T-cell (primary cell): ENCODE measurements at regions not wholly inside any gene's neighbourhood (a gene's known extent, or its start where the extent isn't known, plus 50 kb on each side); places are given as distances from the start of the nearest gene placed in this dataset.
"Not testable (repeated sequence)": the region's sequence is repeated elsewhere in the genome, so short reads cannot be mapped to it uniquely, and the experiment has no call there.

ENCODE experiments used
- ATAC-seq, 4 experiments: fragments of 200-7000 bp in 3 of 4; fragments of 150-1000 bp in 1 of 4; cut with Tn5 transposase; replicated peaks in 1 of 4; 1 replicate in 3 of 4; 2 replicates in 1 of 4; pipeline ENCODE4 v1.10.0; 2021; ENCODE audit warnings: moderate library complexity in 3 of 4, mild to moderate bottlenecking in 2 of 4, moderate number of reproducible peaks in 1 of 4
- CTCF ChIA-PET, 2 donors: fragments of 300-600 bp; sonication (Branson Sonifier 250); formaldehyde crosslinking; loops; one replicate each; lab custom pipeline; 2022; ENCODE audit warnings: antibody characterized with exemption in 2 of 2; lab: Charles Lee
- POLR2A ChIA-PET, 2 donors: fragments of 300-600 bp; sonication (Branson Sonifier 250); formaldehyde crosslinking; loops; one replicate each; lab custom pipeline; 2022; ENCODE audit warnings: antibody characterized with exemption in 2 of 2; lab: Charles Lee
- DNase-seq, 35 experiments: peaks; one replicate each; pipeline versions ENCODE4 v3.0.0 to v3.0.0-alpha.2; 2013 to 2023
- H3K27ac ChIP-seq: one replicate; pipeline ENCODE4 v1.5.1; 2013; ENCODE audit warnings: low read length
- H3K27me3 ChIP-seq, 2 experiments: replicated peaks in 1 of 2; 1 replicate in 1 of 2; 2 replicates in 1 of 2; pipeline versions ENCODE4 v1.6.1 to v1.7.0; 2013; ENCODE audit warnings: low read length in 1 of 2, mixed read lengths in 1 of 2; ENCODE audit not compliant: control insufficient read depth in 2 of 2, insufficient read depth in 2 of 2; ENCODE audit errors: extremely low read depth in 1 of 2
- H3K36me3 ChIP-seq, 2 donors: 1 replicate in 1 of 2; 2 replicates in 1 of 2; pipeline versions ENCODE4 v1.6.1 to v1.7.0; 2013; ENCODE audit warnings: low read length in 1 of 2; ENCODE audit not compliant: control insufficient read depth in 2 of 2, insufficient read depth in 1 of 2; ENCODE audit errors: extremely low read depth in 1 of 2
- H3K4me1 ChIP-seq, 2 experiments: 1 replicate in 1 of 2; 2 replicates in 1 of 2; pipeline versions ENCODE4 v1.6.1 to v1.7.0; 2013; ENCODE audit warnings: low read length in 2 of 2, mixed read lengths in 1 of 2; ENCODE audit not compliant: insufficient read depth in 2 of 2, control insufficient read depth in 1 of 2; ENCODE audit errors: extremely low read depth in 1 of 2
- H3K4me3 ChIP-seq, 2 donors: 1 replicate in 1 of 2; 2 replicates in 1 of 2; pipeline versions ENCODE4 v1.5.1 to v1.7.0; 2013; ENCODE audit warnings: mild to moderate bottlenecking in 2 of 2, low read length in 1 of 2, moderate library complexity in 1 of 2; ENCODE audit not compliant: control insufficient read depth in 1 of 2; ENCODE audit errors: extremely low read depth in 1 of 2
- H3K9me3 ChIP-seq: 2 replicates; pipeline ENCODE4 v1.7.0; 2013
- H3K27ac Mint-ChIP-seq, 2 donors: one replicate each; pipeline ENCODE4 v1.8.0; 2020 to 2021; ENCODE audit warnings: mild to moderate bottlenecking in 2 of 2, mixed read lengths in 2 of 2
- H3K27me3 Mint-ChIP-seq, 2 donors: one replicate each; pipeline ENCODE4 v1.8.0; 2021 to 2022; ENCODE audit warnings: mixed read lengths in 2 of 2
- H3K36me3 Mint-ChIP-seq: one replicate; pipeline ENCODE4 v1.8.0; 2021; ENCODE audit warnings: mixed read lengths
- H3K4me1 Mint-ChIP-seq, 3 donors: one replicate each; pipeline ENCODE4 v1.8.0; 2020 to 2022; ENCODE audit warnings: mixed read lengths in 3 of 3, mild to moderate bottlenecking in 1 of 3
- H3K4me3 Mint-ChIP-seq, 3 donors: one replicate each; pipeline ENCODE4 v1.8.0; 2020 to 2022; ENCODE audit warnings: mild to moderate bottlenecking in 3 of 3, mixed read lengths in 3 of 3, moderate library complexity in 3 of 3
- H3K9me3 Mint-ChIP-seq, 3 donors: one replicate each; pipeline ENCODE4 v1.8.0; 2020 to 2022; ENCODE audit warnings: mixed read lengths in 3 of 3
- WGBS: methylation state at CpG from one replicate; pipeline ENCODE4 v1.1.5; 2013; ENCODE audit warnings: missing lambda C conversion rate; ENCODE audit not compliant: insufficient coverage; 5-methylcytosine and 5-hydroxymethylcytosine counted together

- POLR2A ChIA-PET = no interaction called here
- no peak overlapping the region for H3K4me3 ChIP-seq
- no peaks in the 10 kb centered on the region for H3K4me1 Mint-ChIP-seq
- H3K4me3 Mint-ChIP-seq = no peak overlapping the region
- H3K27me3 Mint-ChIP-seq = peaks cover 0 to 1% of the 10 kb centered on the region in 2 donors
- H3K9me3 ChIP-seq = no peaks in the 10 kb centered on the region
- no peaks in the 10 kb centered on the region for H3K36me3 ChIP-seq
- 73% methylated on average over 3 of the region's 4 CpGs for WGBS
- DNase-seq (no peak), ATAC-seq (no peak)
- H3K27ac ChIP-seq = no peak overlapping the region
- H3K27me3 ChIP-seq = no peaks in the 10 kb centered on the region
- H3K27ac Mint-ChIP-seq = no peak overlapping the region
- CTCF ChIA-PET = no interaction called here
- no peaks in the 10 kb centered on the region for H3K36me3 Mint-ChIP-seq
- no peaks in the 10 kb centered on the region for H3K4me1 ChIP-seq
- H3K9me3 Mint-ChIP-seq = no peaks in the 10 kb centered on the region
These were observed 141.8 kb upstream of the TENT5A start for GRCh38 chr6:81894306-81894705.

GRCh38 chr6:81892891-81893290 is 140.4 kb upstream of the TENT5A start:
- H3K4me1 ChIP-seq = no peaks in the 10 kb centered on the region
- WGBS = no CpG with 5 or more reads among the region's 3 CpGs
- Mint-ChIP-seq H3K27ac (no peak overlapping the region), H3K4me3 (no peak overlapping the region), H3K9me3 (no peaks in the 10 kb centered on the region), H3K36me3 (no peaks in the 10 kb centered on the region), H3K4me1 (no peaks in the 10 kb centered on the region), H3K27me3 (peaks cover 0 to 1% of the 10 kb centered on the region in 2 donors)
- ATAC-seq (no peak), DNase-seq (no peak)
- no peaks in the 10 kb centered on the region for H3K36me3 ChIP-seq
- no peak overlapping the region for H3K27ac ChIP-seq
- no peaks in the 10 kb centered on the region for H3K27me3 ChIP-seq
- H3K9me3 ChIP-seq = no peaks in the 10 kb centered on the region
- H3K4me3 ChIP-seq = no peak overlapping the region
- POLR2A ChIA-PET = no interaction called here
- CTCF ChIA-PET = interaction anchor here in 1 of 2 donors (0.6 kb wide), 1 partner anchor 80 kb away, joined by 3 read pairs; no protein-coding TSS in a partner anchor

- Mint-ChIP-seq H3K27ac (no peak overlapping the region), H3K36me3 (no peaks in the 10 kb centered on the region), H3K4me3 (no peak overlapping the region), H3K27me3 (peaks cover 0 to 1% of the 10 kb centered on the region in 2 donors), H3K4me1 (no peaks in the 10 kb centered on the region), H3K9me3 (no peaks in the 10 kb centered on the region)
- CTCF ChIA-PET = no interaction called here
- no peaks in the 10 kb centered on the region for H3K9me3 ChIP-seq
- H3K27me3 ChIP-seq = no peaks in the 10 kb centered on the region
- POLR2A ChIA-PET = no interaction called here
- no peak for ATAC-seq
- no peaks in the 10 kb centered on the region for H3K4me1 ChIP-seq
- no peaks in the 10 kb centered on the region for H3K36me3 ChIP-seq
- H3K4me3 ChIP-seq = no peak overlapping the region
- no peak for DNase-seq
- no peak overlapping the region for H3K27ac ChIP-seq
- 100% methylated on average over 1 of the region's 5 CpGs for WGBS
These were observed 139.4 kb upstream of the TENT5A start for GRCh38 chr6:81891874-81892273.

- H3K9me3 ChIP-seq = no peaks in the 10 kb centered on the region
- no peaks in the 10 kb centered on the region for H3K36me3 ChIP-seq
- ATAC-seq = no peak
- WGBS = 64% methylated on average over 2 of the region's 2 CpGs
- H3K4me1 ChIP-seq = no peaks in the 10 kb centered on the region
- no peak for DNase-seq
- H3K36me3 Mint-ChIP-seq = no peaks in the 10 kb centered on the region
- POLR2A ChIA-PET = no interaction called here
- no peaks in the 10 kb centered on the region for H3K4me1 Mint-ChIP-seq
- H3K9me3 Mint-ChIP-seq = no peaks in the 10 kb centered on the region
- no peak overlapping the region for H3K27ac ChIP-seq
- peaks cover 0 to 1% of the 10 kb centered on the region in 2 donors for H3K27me3 Mint-ChIP-seq
- H3K4me3 Mint-ChIP-seq = no peak overlapping the region
- CTCF ChIA-PET = no interaction called here
- H3K27ac Mint-ChIP-seq = no peak overlapping the region
- H3K27me3 ChIP-seq = no peaks in the 10 kb centered on the region
- H3K4me3 ChIP-seq = no peak overlapping the region
These were observed 138.4 kb upstream of the TENT5A start for GRCh38 chr6:81890846-81891245.

- POLR2A ChIA-PET = no interaction called here
- Histone ChIP-seq H3K27me3 (no peaks in the 10 kb centered on the region), H3K4me1 (no peaks in the 10 kb centered on the region), H3K36me3 (no peaks in the 10 kb centered on the region), H3K27ac (no peak overlapping the region), H3K4me3 (no peak overlapping the region), H3K9me3 (no peaks in the 10 kb centered on the region)
- Mint-ChIP-seq H3K36me3 (no peaks in the 10 kb centered on the region), H3K27me3 (peaks cover 0 to under 1% of the 10 kb centered on the region in 2 donors), H3K4me1 (no peaks in the 10 kb centered on the region), H3K9me3 (no peaks in the 10 kb centered on the region), H3K4me3 (no peak overlapping the region), H3K27ac (no peak overlapping the region)
- CTCF ChIA-PET = no interaction called here
- DNase-seq = no peak
- 89% methylated on average over 2 of the region's 6 CpGs for WGBS
- ATAC-seq = no peak
These were observed 137.0 kb upstream of the TENT5A start for GRCh38 chr6:81889377-81890053.

- H3K4me3 Mint-ChIP-seq, H3K4me3 ChIP-seq, H3K4me1 ChIP-seq, H3K36me3 ChIP-seq, ATAC-seq, H3K27me3 ChIP-seq, H3K9me3 Mint-ChIP-seq, H3K36me3 Mint-ChIP-seq, DNase-seq, H3K27ac ChIP-seq, H3K9me3 ChIP-seq, H3K27ac Mint-ChIP-seq, CTCF ChIA-PET, POLR2A ChIA-PET, H3K27me3 Mint-ChIP-seq, H3K4me1 Mint-ChIP-seq: not testable (repeated sequence)
- WGBS = no CpG with 5 or more reads among the region's 1 CpG
These were observed 134.4 kb upstream of the TENT5A start for GRCh38 chr6:81886909-81887308.

- ATAC-seq (no peak), DNase-seq (no peak)
- Histone ChIP-seq H3K27me3 (no peaks in the 10 kb centered on the region), H3K4me3 (no peak overlapping the region), H3K27ac (no peak overlapping the region), H3K9me3 (no peaks in the 10 kb centered on the region), H3K4me1 (no peaks in the 10 kb centered on the region), H3K36me3 (no peaks in the 10 kb centered on the region)
- peaks cover 0 to 3% (median 0%) of the 10 kb centered on the region in 3 donors for H3K9me3 Mint-ChIP-seq
- H3K27me3 Mint-ChIP-seq = no peaks in the 10 kb centered on the region
- no peaks in the 10 kb centered on the region for H3K36me3 Mint-ChIP-seq
- POLR2A ChIA-PET = no interaction called here
- CTCF ChIA-PET = no interaction called here
- WGBS = 40% methylated on average over 1 of the region's 2 CpGs
- no peak overlapping the region for H3K4me3 Mint-ChIP-seq
- no peaks in the 10 kb centered on the region for H3K4me1 Mint-ChIP-seq
- no peak overlapping the region for H3K27ac Mint-ChIP-seq
These were observed 133.7 kb upstream of the TENT5A start for GRCh38 chr6:81886157-81886556.
